ENCODE measurements at regions not wholly inside any gene's neighbourhood (a gene's known extent, or its start where the extent isn't known, plus 50 kb on each side); places are given as distances from the start of the nearest gene placed in this dataset.

- TF ChIP-seq CTCF (IDR thresholded peaks at IDR 0.05) (no peak), EZH2 (IDR thresholded peaks at IDR 0.05; ENCODE audit: borderline replicate concordance, insufficient read depth, low read depth, low read length, poor library complexity, severe bottlenecking) (no peak)
Measured at GRCh38 chr5:60544142-60544541, 155.8 kb downstream of the DEPDC1B start.
